K562 (cell line): ENCODE measurements at regions not wholly inside any gene's neighbourhood (a gene's known extent, or its start where the extent isn't known, plus 50 kb on each side); places are given as distances from the start of the nearest gene placed in this dataset.

ENCODE experiments used
- ATAC-seq: fragments of 200-7000 bp; cut with Tn5 transposase; 3 replicates; pipeline ENCODE4 v1.9.1; 2020; ENCODE audit warnings: moderate library complexity
- BruUV-seq: library from RNA; stranded (reverse); fragments of 400-500 nt; replicated peaks from 2 replicates; lab custom pipeline; 2021; lab: Mats Ljungman, UMichigan
- CTCF ChIA-PET: fragments of 300-600 bp; formaldehyde crosslinking; extraction: SDS; loops from one replicate; lab custom pipeline; 2021; ENCODE audit warnings: low intra/inter-chr PET ratio; lab: Yijun Ruan, JAX
- POLR2A ChIA-PET: fragments of 300-600, 350-650 bp; sonication (Branson Sonifier 250); formaldehyde crosslinking; extraction: SDS; loops from one replicate; lab custom pipeline; 2021; ENCODE audit warnings: antibody characterized with exemption, inconsistent platforms; lab: Yijun Ruan, JAX
- DNase-seq, 4 experiments: peaks; one replicate each; pipeline versions ENCODE4 v3.0.0 to v3.0.0-alpha.2; 2011 to 2018; ENCODE audit warnings: low spot score in 3 of 4, mixed read lengths in 3 of 4; ENCODE audit errors: extremely low read depth in 1 of 4
- FAIRE-seq: peaks from 2 replicates; lab custom pipeline; 2011; peaks lifted over from hg19 to GRCh38; lab: Jason Lieb, UNC
- H2AFZ ChIP-seq: 2 replicates; pipeline ENCODE4 v1.6.0; 2011; ENCODE audit warnings: low read depth, low read length, control low read depth, inconsistent platforms
- H3K27ac ChIP-seq: fragments of 200-600 bp; 3 replicates; pipeline ENCODE4 v1.8.0; 2011; ENCODE audit warnings: low read depth, mild to moderate bottlenecking, control low read depth, inconsistent platforms, low read length, moderate library complexity, mixed read lengths; ENCODE audit errors: extremely low read depth
- H3K27me3 ChIP-seq, 2 experiments: fragments of 300-600 bp in 1 of 2; 2 replicates in 1 of 2; 3 replicates in 1 of 2; pipeline versions ENCODE4 v1.6.0 to v1.8.0; 2011; ENCODE audit warnings: inconsistent platforms in 2 of 2, low read length in 2 of 2, mild to moderate bottlenecking in 1 of 2, mixed read lengths in 1 of 2, moderate library complexity in 1 of 2; ENCODE audit not compliant: control insufficient read depth in 2 of 2, insufficient read depth in 2 of 2
- H3K36me3 ChIP-seq: fragments of 300-600 bp; 3 replicates; pipeline ENCODE4 v1.8.0; 2011; ENCODE audit warnings: mild to moderate bottlenecking, low read length, inconsistent platforms; ENCODE audit not compliant: control insufficient read depth, insufficient read depth
- H3K4me1 ChIP-seq, 2 experiments: fragments of 200-600 bp in 1 of 2; replicated peaks in 1 of 2; 2 replicates in 1 of 2; 3 replicates in 1 of 2; pipeline versions ENCODE4 v1.5.1 to v1.8.0; 2011; ENCODE audit warnings: inconsistent platforms in 2 of 2, low read length in 2 of 2, mild to moderate bottlenecking in 1 of 2, mixed read lengths in 1 of 2, moderate library complexity in 1 of 2; ENCODE audit not compliant: control insufficient read depth in 2 of 2, insufficient read depth in 2 of 2
- H3K4me2 ChIP-seq: 2 replicates; pipeline ENCODE4 v1.6.1; 2011; ENCODE audit warnings: low read length, control low read depth, inconsistent platforms, mixed read lengths; ENCODE audit not compliant: insufficient read depth
- H3K4me3 ChIP-seq: fragments of 200-600 bp; sonication (generic), shearing (Covaris generic); 2 replicates; pipeline ENCODE4 v1.5.1; 2016; ENCODE audit warnings: control low read depth, inconsistent platforms
- H3K79me2 ChIP-seq: fragments of 200-600 bp; 3 replicates; pipeline ENCODE4 v1.8.0; 2011; ENCODE audit warnings: low read length, inconsistent platforms; ENCODE audit not compliant: control insufficient read depth, insufficient read depth
- H3K9ac ChIP-seq, 2 experiments: 2 replicates each; pipeline versions ENCODE4 v1.6.0 to v1.6.1; 2011; ENCODE audit warnings: low read depth in 2 of 2, low read length in 2 of 2, control low read depth in 1 of 2, inconsistent platforms in 1 of 2, mild to moderate bottlenecking in 1 of 2, mixed read lengths in 1 of 2; ENCODE audit not compliant: insufficient read depth in 1 of 2
- H3K9me1 ChIP-seq: one replicate; pipeline ENCODE4 v1.6.0; 2011; ENCODE audit warnings: inconsistent platforms, mild to moderate bottlenecking, low read length, moderate library complexity; ENCODE audit not compliant: control insufficient read depth, insufficient read depth
- H3K9me3 ChIP-seq: replicated peaks from 2 replicates; pipeline ENCODE4 v1.5.1; 2011; ENCODE audit warnings: low read depth, low read length, inconsistent platforms; ENCODE audit not compliant: control insufficient read depth, insufficient read depth
- H4K20me1 ChIP-seq: replicated peaks from 2 replicates; pipeline ENCODE4 v1.6.1; 2011; ENCODE audit warnings: low read length, inconsistent platforms, mixed read lengths; ENCODE audit not compliant: control insufficient read depth, insufficient read depth
- AFF1 ChIP-seq, 2 experiments: fragments of 450-650 bp; IDR thresholded peaks; 2 replicates each; pipeline ENCODE4 v1.6.1; 2018; ENCODE audit warnings: mild to moderate bottlenecking in 2 of 2, low read depth in 1 of 2; ENCODE audit not compliant: partially characterized antibody in 2 of 2
- ELF2 ChIP-seq: fragments of 250-450 bp; sonication (Bioruptor Pico); IDR thresholded peaks from 2 replicates; pipeline ENCODE4 v1.5.0; 2021; ENCODE audit warnings: mild to moderate bottlenecking
- GTF2F1 ChIP-seq: IDR thresholded peaks from 2 replicates; pipeline ENCODE4 v1.6.1; 2011; ENCODE audit warnings: low read depth, low read length, improper control_type of control experiment
- MYBL2 ChIP-seq, 2 experiments: fragments of 450-650 bp in 1 of 2; sonication (generic) in 1 of 2; formaldehyde crosslinking in 1 of 2; IDR thresholded peaks; 2 replicates each; pipeline versions ENCODE4 v1.6.1 to v1.8.1; 2017 to 2022; ENCODE audit warnings: borderline replicate concordance in 1 of 2, inconsistent platforms in 1 of 2, low read depth in 1 of 2, mild to moderate bottlenecking in 1 of 2, missing genetic modification reagents in 1 of 2, moderate library complexity in 1 of 2
- NCOA1 ChIP-seq: fragments of 450-650 bp; IDR thresholded peaks from 2 replicates; pipeline ENCODE4 v1.6.1; 2016; ENCODE audit warnings: low read depth
- RBM15 ChIP-seq: fragments of 200-400 bp; formaldehyde crosslinking; IDR thresholded peaks from 2 replicates; pipeline ENCODE4 v1.6.1; 2018; ENCODE audit warnings: mild to moderate bottlenecking, low read length, moderate library complexity; ENCODE audit not compliant: insufficient read depth
- RBM25 ChIP-seq: fragments of 200-400 bp; formaldehyde crosslinking; IDR thresholded peaks from 2 replicates; pipeline ENCODE4 v1.6.1; 2018; ENCODE audit warnings: low read length, low read depth, moderate library complexity; ENCODE audit not compliant: severe bottlenecking
- ZNF165 ChIP-seq: fragments of 250-450 bp; sonication (Bioruptor Pico); IDR thresholded peaks from 2 replicates; pipeline ENCODE4 v1.4.0; 2020; ENCODE audit warnings: borderline replicate concordance
- WGBS: fragments of 100-300 bp; shearing (Covaris generic); methylation state at CpG from one replicate; pipeline ENCODE4 v1.1.6; 2016; ENCODE audit warnings: low coverage, mixed read lengths; ENCODE audit not compliant: insufficient coverage; ENCODE audit errors: missing lambda C conversion rate; 5-methylcytosine and 5-hydroxymethylcytosine counted together
- in situ Hi-C: fragments of 300-500 bp; cut with MboI; formaldehyde crosslinking; loops from 4 replicates; pipeline ENCODE4 v1.15.0; 2018; ENCODE audit warnings: inconsistent platforms, mixed read lengths
- intact Hi-C: fragments of 100-400 bp; cut with micrococcal nuclease; formaldehyde crosslinking; loops from 2 replicates; pipeline ENCODE4 v1.14.2; 2022

GRCh38 chr18:22505141-22505591 is 87.5 kb upstream of the CTAGE1 start:
- ChIA-PET CTCF (no interaction called here), POLR2A (no interaction called here)
- intact Hi-C loops, result no loop called here
- H3K4me2 ChIP-seq, result no peak overlapping the region
- FAIRE-seq (no peak), DNase-seq (no peak), ATAC-seq (no peak)
- no peak overlapping the region for H3K9ac ChIP-seq
- no peaks in the 10 kb centered on the region for H3K9me1 ChIP-seq
- no peaks in the 10 kb centered on the region for H3K9me3 ChIP-seq
- H3K4me1 ChIP-seq, result 0 out of 5 replicates have a peak, but pooled peaks cover 0 to 6% of the 10 kb centered on the region in 2 experiments
- H4K20me1 ChIP-seq, result no peaks in the 10 kb centered on the region
- H2AFZ ChIP-seq, result no peak overlapping the region
- in situ Hi-C loops, result no loop called here
- 0% methylated on average over 1 of the region's 1 CpG for WGBS
- no peak overlapping the region for H3K27ac ChIP-seq
- H3K27me3 ChIP-seq, result no peaks in the 10 kb centered on the region
- no TSS peak for BruUV-seq
- no peak for TF ChIP-seq GTF2F1
- TF ChIP-seq RBM25, result peak; percentile 50
- no peak for TF ChIP-seq ELF2 (CRISPR knock-in tag)
- TF ChIP-seq ZNF165 (CRISPR knock-in tag), result no peak
- H3K79me2 ChIP-seq, result no peaks in the 10 kb centered on the region
- no peaks in the 10 kb centered on the region for H3K36me3 ChIP-seq
- no peak overlapping the region for H3K4me3 ChIP-seq

GRCh38 chr18:22507055-22507454 is 89.3 kb upstream of the CTAGE1 start:
- Histone ChIP-seq H3K9me3 (no peaks in the 10 kb centered on the region), H2AFZ (peak overlapping the region; percentile 60), H3K36me3 (no peaks in the 10 kb centered on the region), H3K4me2 (no peak overlapping the region), H3K27ac (no peak overlapping the region), H3K4me1 (0 out of 5 replicates have a peak, but pooled peaks cover 0 to 6% of the 10 kb centered on the region in 2 experiments), H3K9ac (no peak overlapping the region), H3K4me3 (no peak overlapping the region), H4K20me1 (no peaks in the 10 kb centered on the region), H3K79me2 (no peaks in the 10 kb centered on the region), H3K27me3 (no peaks in the 10 kb centered on the region), H3K9me1 (no peaks in the 10 kb centered on the region)
- 7% methylated on average over 2 of the region's 2 CpGs for WGBS
- intact Hi-C loops, result no loop called here
- ChIA-PET POLR2A (no interaction called here), CTCF (no interaction called here)
- no TSS peak for BruUV-seq
- FAIRE-seq (no peak), DNase-seq (no peak), ATAC-seq (no peak)
- in situ Hi-C loops, result no loop called here
- no peak for TF ChIP-seq MYBL2 (IDR thresholded peaks at IDR 0.05; ENCODE audit: low read depth)
- TF ChIP-seq MYBL2 (CRISPR knock-in tag; IDR thresholded peaks at IDR 0.05; ENCODE audit: borderline replicate concordance), result no peak
- TF ChIP-seq RBM15, result no peak
- TF ChIP-seq AFF1 (IDR thresholded peaks at IDR 0.05; ENCODE audit: low read depth in 1 of 2, partially characterized antibody in 2 of 2), result no peak
- TF ChIP-seq NCOA1, result no peak
